H1 (cell line): ENCODE measurements at regions not wholly inside any gene's neighbourhood (a gene's known extent, or its start where the extent isn't known, plus 50 kb on each side); places are given as distances from the start of the nearest gene placed in this dataset.
A peak's percentile ranks its signal among the peaks of the same experiment; 100 is the strongest.

ENCODE experiments used
- CTCF ChIA-PET: fragments of 300-600 bp; sonication (Branson Sonifier 250); formaldehyde crosslinking; loops from one replicate; lab custom pipeline; 2021; ENCODE audit not compliant: partially characterized antibody; lab: Charles Lee
- POLR2A ChIA-PET: fragments of 300-600 bp; sonication (Branson Sonifier 250); formaldehyde crosslinking; loops from one replicate; lab custom pipeline; 2021; ENCODE audit warnings: inconsistent platforms; ENCODE audit not compliant: partially characterized antibody; lab: Charles Lee
- DNase-seq, 2 experiments: peaks; one replicate each; pipeline versions ENCODE4 v3.0.0 to v3.0.0-alpha.2; 2010 to 2022; ENCODE audit warnings: low spot score in 2 of 2, low read depth in 1 of 2, mixed read lengths in 1 of 2
- FAIRE-seq: peaks from 2 replicates; lab custom pipeline; 2011; peaks lifted over from hg19 to GRCh38; lab: Jason Lieb, UNC
- H2AFZ ChIP-seq: 2 replicates; pipeline ENCODE4 v1.8.1; 2012; ENCODE audit warnings: low read length, inconsistent platforms
- H2AK5ac ChIP-seq: 2 replicates; pipeline ENCODE4 v1.6.1; 2013; ENCODE audit warnings: low read depth, low read length
- H2BK120ac ChIP-seq: replicated peaks from 2 replicates; pipeline ENCODE3; 2013; ENCODE audit warnings: low read depth, low read length, inconsistent platforms
- H2BK12ac ChIP-seq: 2 replicates; pipeline ENCODE4 v1.6.1; 2013; ENCODE audit warnings: low read depth, low read length
- H2BK15ac ChIP-seq: 2 replicates; pipeline ENCODE4 v1.6.1; 2013; ENCODE audit warnings: low read length
- H2BK20ac ChIP-seq: 2 replicates; pipeline ENCODE4 v1.6.1; 2013; ENCODE audit warnings: low read length
- H2BK5ac ChIP-seq: 2 replicates; pipeline ENCODE4 v1.6.1; 2013; ENCODE audit warnings: low read depth, low read length
- H3K14ac ChIP-seq: 2 replicates; pipeline ENCODE4 v1.6.1; 2013; ENCODE audit warnings: inconsistent platforms; ENCODE audit not compliant: insufficient read length
- H3K18ac ChIP-seq: 2 replicates; pipeline ENCODE4 v1.6.1; 2013; ENCODE audit warnings: low read length; ENCODE audit errors: extremely low read depth
- H3K23ac ChIP-seq: 2 replicates; pipeline ENCODE4 v1.6.1; 2013; ENCODE audit warnings: inconsistent platforms; ENCODE audit not compliant: insufficient read length
- H3K23me2 ChIP-seq: 2 replicates; pipeline ENCODE4 v1.6.1; 2013; ENCODE audit warnings: low read depth, low read length
- H3K27ac ChIP-seq: 2 replicates; pipeline ENCODE4 v1.6.1; 2011; ENCODE audit warnings: low read depth, low read length, inconsistent platforms
- H3K27me3 ChIP-seq, 4 experiments: replicated peaks in 1 of 4; 1 replicate in 1 of 4; 2 replicates in 3 of 4; pipeline versions ENCODE4 v1.6.1 to v1.8.1; 2011 to 2013; ENCODE audit warnings: low read length in 3 of 4, mild to moderate bottlenecking in 3 of 4, inconsistent platforms in 2 of 4, mixed read lengths in 2 of 4, moderate library complexity in 1 of 4; ENCODE audit not compliant: control insufficient read depth in 3 of 4, insufficient read depth in 3 of 4; ENCODE audit errors: extremely low read depth in 1 of 4
- H3K36me3 ChIP-seq, 4 experiments: 2 replicates each; pipeline versions ENCODE4 v1.6.1 to v1.8.1; 2011 to 2013; ENCODE audit warnings: mild to moderate bottlenecking in 4 of 4, low read length in 3 of 4, moderate library complexity in 2 of 4, control low read depth in 1 of 4, inconsistent platforms in 1 of 4; ENCODE audit not compliant: insufficient read depth in 4 of 4, control insufficient read depth in 2 of 4
- H3K4ac ChIP-seq: replicated peaks from 2 replicates; pipeline ENCODE3; 2013; ENCODE audit warnings: low read length, low read depth, mixed read lengths, inconsistent platforms; ENCODE audit not compliant: insufficient read length
- H3K4me1 ChIP-seq, 4 experiments: replicated peaks in 1 of 4; 1 replicate in 1 of 4; 2 replicates in 3 of 4; pipeline versions ENCODE4 v1.6.1 to v1.8.1; 2011 to 2013; ENCODE audit warnings: low read length in 3 of 4, inconsistent platforms in 2 of 4, mixed read lengths in 1 of 4; ENCODE audit not compliant: insufficient read depth in 4 of 4, control insufficient read depth in 3 of 4
- H3K4me2 ChIP-seq, 2 experiments: 2 replicates each; pipeline versions ENCODE4 v1.6.1 to v1.8.1; 2011 to 2013; ENCODE audit warnings: low read depth in 2 of 2, low read length in 2 of 2, control low read depth in 1 of 2, inconsistent platforms in 1 of 2, mild to moderate bottlenecking in 1 of 2; ENCODE audit not compliant: insufficient read depth in 1 of 2
- H3K4me3 ChIP-seq, 4 experiments: fragments of 200-600, 300-600 bp in 1 of 4; sonication (generic), shearing (Covaris generic), sonication (Bioruptor Twin) in 1 of 4; 2 replicates each; pipeline versions ENCODE4 v1.5.1 to v1.8.1; 2011 to 2016; ENCODE audit warnings: low read length in 4 of 4, low read depth in 3 of 4, control low read depth in 2 of 4, inconsistent platforms in 2 of 4, mild to moderate bottlenecking in 2 of 4, mixed read lengths in 1 of 4, moderate library complexity in 1 of 4; ENCODE audit not compliant: insufficient read depth in 2 of 4; ENCODE audit errors: extremely low read depth in 1 of 4
- H3K56ac ChIP-seq: replicated peaks from 2 replicates; pipeline ENCODE3; 2013; ENCODE audit warnings: low read depth, mild to moderate bottlenecking, mixed read lengths, low read length, inconsistent platforms; ENCODE audit not compliant: insufficient read length
- H3K79me1 ChIP-seq: 2 replicates; pipeline ENCODE4 v1.6.1; 2013; ENCODE audit warnings: low read depth, low read length, control low read depth
- H3K79me2 ChIP-seq, 2 experiments: 2 replicates each; pipeline versions ENCODE4 v1.6.1 to v1.8.1; 2012 to 2013; ENCODE audit warnings: low read length in 2 of 2, mild to moderate bottlenecking in 2 of 2, inconsistent platforms in 1 of 2; ENCODE audit not compliant: insufficient read depth in 2 of 2, control insufficient read depth in 1 of 2
- H3K9ac ChIP-seq, 4 experiments: replicated peaks in 1 of 4; 1 replicate in 1 of 4; 2 replicates in 3 of 4; pipeline versions ENCODE4 v1.6.1 to v1.8.1; 2011 to 2013; ENCODE audit warnings: low read depth in 3 of 4, low read length in 3 of 4, control low read depth in 2 of 4, mild to moderate bottlenecking in 2 of 4, moderate library complexity in 2 of 4, inconsistent platforms in 1 of 4; ENCODE audit errors: extremely low read depth in 1 of 4
- H3K9me3 ChIP-seq, 2 experiments: 2 replicates each; pipeline versions ENCODE4 v1.6.1 to v1.8.1; 2012 to 2013; ENCODE audit warnings: mild to moderate bottlenecking in 2 of 2, moderate library complexity in 2 of 2, control low read depth in 1 of 2, inconsistent platforms in 1 of 2, low read depth in 1 of 2, low read length in 1 of 2, mixed read lengths in 1 of 2; ENCODE audit not compliant: insufficient read depth in 2 of 2
- H4K20me1 ChIP-seq, 2 experiments: replicated peaks in 1 of 2; 2 replicates each; pipeline versions ENCODE3 to v1.8.1; 2011 to 2013; ENCODE audit warnings: inconsistent platforms in 2 of 2, low read length in 2 of 2, mild to moderate bottlenecking in 1 of 2; ENCODE audit not compliant: insufficient read depth in 2 of 2, control insufficient read depth in 1 of 2
- H4K5ac ChIP-seq: 2 replicates; pipeline ENCODE4 v1.6.1; 2013; ENCODE audit warnings: low read length, low read depth, mixed read lengths, inconsistent platforms; ENCODE audit not compliant: insufficient read length
- H4K8ac ChIP-seq: 2 replicates; pipeline ENCODE4 v1.8.0; 2013; ENCODE audit warnings: mild to moderate bottlenecking, moderate library complexity, low read length, inconsistent platforms; ENCODE audit not compliant: insufficient read depth; ENCODE audit errors: extremely low read depth
- H4K91ac ChIP-seq: replicated peaks from 2 replicates; pipeline ENCODE3; 2013; ENCODE audit warnings: low read length, mixed read lengths, inconsistent platforms; ENCODE audit not compliant: insufficient read length
- CREB1 ChIP-seq: IDR thresholded peaks from 2 replicates; pipeline ENCODE4 v1.6.1; 2012; ENCODE audit warnings: inconsistent platforms
- EZH2 ChIP-seq: fragments of 200-600 bp; sonication (generic); IDR thresholded peaks from 2 replicates; pipeline ENCODE4 v1.7.1; 2012; ENCODE audit warnings: low read depth, mild to moderate bottlenecking, moderate library complexity, low read length, inconsistent platforms; ENCODE audit not compliant: severe bottlenecking
- FOSL1 ChIP-seq: IDR thresholded peaks from 2 replicates; pipeline ENCODE4 v1.6.1; 2011; ENCODE audit warnings: mild to moderate bottlenecking, low read depth, low read length, moderate library complexity; ENCODE audit not compliant: insufficient read depth
- GABPA ChIP-seq: IDR thresholded peaks from 2 replicates; pipeline ENCODE4 v1.6.1; 2011; ENCODE audit warnings: mild to moderate bottlenecking, low read length, moderate library complexity, borderline replicate concordance; ENCODE audit not compliant: insufficient read depth
- KDM4A ChIP-seq: IDR thresholded peaks from one replicate; pipeline ENCODE4 v1.7.1; 2012; ENCODE audit warnings: low read depth, mild to moderate bottlenecking, moderate library complexity, low read length, inconsistent platforms; ENCODE audit not compliant: severe bottlenecking
- SIX5 ChIP-seq: IDR thresholded peaks from 2 replicates; pipeline ENCODE4 v1.6.1; 2011; ENCODE audit warnings: mild to moderate bottlenecking, low read depth, low read length
- SUZ12 ChIP-seq: fragments of 200-600 bp; sonication (generic); IDR thresholded peaks from 2 replicates; pipeline ENCODE4 v1.6.1; 2012; ENCODE audit warnings: mild to moderate bottlenecking, inconsistent platforms, low read length, moderate library complexity, mixed read lengths
- YY1 ChIP-seq: IDR thresholded peaks from 2 replicates; pipeline ENCODE4 v1.6.1; 2011; ENCODE audit warnings: low read depth, mild to moderate bottlenecking, low read length
- WGBS, 2 experiments: shearing (Covaris generic) in 1 of 2; methylation state at CpG; one replicate each; pipeline versions ENCODE4 v1.1.6 to v1.1.7; 2013 to 2015; ENCODE audit warnings: low lambda C conversion rate in 2 of 2, mixed read lengths in 2 of 2, inconsistent platforms in 1 of 2, low coverage in 1 of 2, missing lambda C conversion rate in 1 of 2; ENCODE audit not compliant: insufficient replicate concordance in 2 of 2, insufficient coverage in 1 of 2, insufficient read length in 1 of 2; ENCODE audit errors: extremely low coverage in 1 of 2, missing lambda C conversion rate in 1 of 2; 5-methylcytosine and 5-hydroxymethylcytosine counted together

DNA sequence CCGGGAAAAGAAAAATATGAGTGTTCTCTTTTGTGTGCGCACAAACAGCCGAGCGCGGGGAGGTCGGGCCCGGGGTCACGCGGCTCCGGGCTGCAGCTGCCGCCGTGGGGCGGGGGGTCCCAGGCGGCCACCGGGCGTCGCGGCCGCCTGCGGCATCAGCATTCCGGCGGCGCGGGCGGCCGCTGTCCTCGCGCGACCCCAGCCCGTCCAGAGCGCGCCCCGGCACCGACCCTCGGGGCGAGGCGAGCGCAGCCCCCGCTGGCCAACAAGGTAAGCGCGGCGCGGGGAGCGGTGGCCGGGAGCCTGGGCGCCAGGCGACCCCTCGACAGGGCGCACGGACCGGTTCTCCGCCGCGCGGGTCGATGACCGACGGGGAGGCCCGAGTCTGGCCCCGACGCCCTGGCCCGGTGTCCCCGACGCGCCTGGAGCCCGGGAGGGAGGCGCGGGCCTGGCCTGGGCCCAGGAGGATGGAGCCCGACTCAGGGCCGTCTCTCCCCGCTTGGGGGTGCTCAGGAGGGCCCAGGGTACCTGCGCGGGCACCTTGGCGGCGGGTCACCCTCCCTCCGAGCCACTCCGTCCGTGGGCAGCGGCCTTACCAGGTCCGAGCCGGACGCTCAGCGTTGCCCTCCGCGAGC, 103.9 kb upstream of the DIO3 start:
- no peak overlapping the region for H2AK5ac ChIP-seq
- peaks cover 0 to 14% (median 0%) of the 10 kb centered on the region in 4 experiments; a peak in 1 of 8 replicates for H3K36me3 ChIP-seq
- H2BK5ac ChIP-seq = no peak overlapping the region
- peak overlapping the region in 2 of 4 experiments; percentile 2 to 58; a peak in 3 of 8 replicates for H3K4me3 ChIP-seq
- ChIA-PET CTCF (interaction anchor here (2.1 kb wide), 1 partner anchor 48 kb away, joined by 7 read pairs; no protein-coding TSS in a partner anchor), POLR2A (no interaction called here)
- H3K79me1 ChIP-seq = no peaks in the 10 kb centered on the region
- H3K9ac ChIP-seq = no peak overlapping the region
- no peak overlapping the region for H2BK20ac ChIP-seq
- no peak overlapping the region for H3K18ac ChIP-seq
- 7% methylated on average over 15 of the region's 85 CpGs; no CpG with 5 or more reads in 1 of the 2 experiments for WGBS, 2 experiments
- H3K23ac ChIP-seq = no peak overlapping the region
- H2BK12ac ChIP-seq = no peak overlapping the region; the same call in 1 of the 2 replicates
- H3K56ac ChIP-seq = no peak overlapping the region
- H3K79me2 ChIP-seq = no peaks in the 10 kb centered on the region
- H2BK120ac ChIP-seq = no peak overlapping the region
- DNase-seq (peak in 1 of 2 experiments; percentile 71), FAIRE-seq (no peak)
- H4K8ac ChIP-seq = no peak overlapping the region; the same call in 1 of the 2 replicates
- no peak overlapping the region for H4K5ac ChIP-seq
- no peak overlapping the region for H2BK15ac ChIP-seq
- no peak overlapping the region for H3K4ac ChIP-seq
- H3K4me2 ChIP-seq = peak overlapping the region; percentile 38 to 63; a peak in 3 of 4 replicates
- peaks cover 0 to 3% (median 0%) of the 10 kb centered on the region in 4 experiments; a peak in 1 of 7 replicates for H3K4me1 ChIP-seq
- H2AFZ ChIP-seq = no peak overlapping the region
- no peaks in the 10 kb centered on the region for H3K9me3 ChIP-seq
- TF ChIP-seq GABPA (0 out of 2 replicates have a peak, but pooled peaks have one; percentile 23), FOSL1 (no peak), YY1 (no peak), KDM4A (peak; percentile 34), EZH2 (peak; percentile 56), SIX5 (no peak), CREB1 (no peak), SUZ12 (peak; percentile 21)
- H4K91ac ChIP-seq = no peak overlapping the region
- H3K27me3 ChIP-seq = peaks cover 41 to 75% (median 61%) of the 10 kb centered on the region in 4 experiments
- no peak overlapping the region for H3K27ac ChIP-seq
- H3K14ac ChIP-seq = no peak overlapping the region
- H4K20me1 ChIP-seq = peaks cover 0 to 2% of the 10 kb centered on the region in 2 experiments
- peaks cover 4% of the 10 kb centered on the region; the same call in 1 of the 2 replicates for H3K23me2 ChIP-seq
